Calu3 (cell line): ENCODE measurements at regions not wholly inside any gene's neighbourhood (a gene's known extent, or its start where the extent isn't known, plus 50 kb on each side); places are given as distances from the start of the nearest gene placed in this dataset.

Experiments
- BruUV-seq: library from RNA; stranded (reverse); fragments of 400-500 nt; replicated peaks from 2 replicates; lab custom pipeline; 2021; lab: Mats Ljungman, UMichigan
- CTCF ChIA-PET: fragments of 300-600 bp; sonication (Branson Sonifier 250); formaldehyde crosslinking; loops from one replicate; lab custom pipeline; 2022; ENCODE audit warnings: antibody characterized with exemption; lab: Charles Lee
- DNase-seq: peaks from one replicate; pipeline ENCODE4 v3.0.0; 2022
- H3K27ac Mint-ChIP-seq: one replicate; pipeline ENCODE4 v1.8.0; 2022; ENCODE audit warnings: mixed read lengths; ENCODE audit not compliant: unreplicated experiment
- H3K27me3 Mint-ChIP-seq: one replicate; pipeline ENCODE4 v1.8.0; 2022; ENCODE audit warnings: mixed read lengths; ENCODE audit not compliant: unreplicated experiment
- H3K36me3 Mint-ChIP-seq: one replicate; pipeline ENCODE4 v1.8.0; 2022; ENCODE audit warnings: mild to moderate bottlenecking, moderate library complexity, mixed read lengths; ENCODE audit not compliant: insufficient read depth, unreplicated experiment
- H3K4me1 Mint-ChIP-seq: one replicate; pipeline ENCODE4 v1.8.0; 2022; ENCODE audit warnings: mild to moderate bottlenecking, low read depth, mixed read lengths; ENCODE audit not compliant: unreplicated experiment
- H3K4me3 Mint-ChIP-seq: one replicate; pipeline ENCODE4 v1.8.0; 2022; ENCODE audit warnings: mild to moderate bottlenecking, low read depth, moderate library complexity, mixed read lengths; ENCODE audit not compliant: unreplicated experiment
- H3K9me3 Mint-ChIP-seq: one replicate; pipeline ENCODE4 v1.8.0; 2022; ENCODE audit warnings: low read depth, mixed read lengths; ENCODE audit not compliant: unreplicated experiment
- intact Hi-C: fragments of 100-400 bp; cut with micrococcal nuclease; formaldehyde crosslinking; loops from one replicate; pipeline ENCODE4 v1.10.0; 2022; ENCODE audit not compliant: unreplicated experiment
- TF ChIP-seq, protein P1 (sequence below): fragments of 200-600 bp; IDR thresholded peaks from one replicate; pipeline ENCODE4 v1.8.0; 2022; ENCODE audit warnings: antibody characterized with exemption; ENCODE audit not compliant: unreplicated experiment

DNA sequence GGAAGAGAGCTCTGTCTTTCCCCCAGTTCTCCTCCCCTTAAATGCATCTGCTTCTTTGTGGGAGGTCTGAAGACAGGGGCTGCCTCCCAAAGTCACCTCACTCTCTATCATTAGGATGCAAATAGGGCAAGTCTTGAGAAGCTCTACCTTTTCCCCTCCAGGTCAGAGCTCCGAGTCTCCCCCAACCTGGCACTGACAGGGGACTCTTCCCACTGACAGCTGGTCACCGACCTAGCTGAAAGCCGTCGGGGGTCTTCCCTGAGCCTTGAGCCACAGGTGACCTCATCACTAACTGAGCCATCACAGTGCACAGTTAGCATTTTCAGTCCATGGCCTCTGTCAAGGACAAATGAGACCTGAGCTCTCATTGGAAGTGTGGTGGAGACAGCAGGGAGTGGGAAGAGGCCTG is 386.7 kb downstream of the HACE1 start:
- TF ChIP-seq, protein P1, sequence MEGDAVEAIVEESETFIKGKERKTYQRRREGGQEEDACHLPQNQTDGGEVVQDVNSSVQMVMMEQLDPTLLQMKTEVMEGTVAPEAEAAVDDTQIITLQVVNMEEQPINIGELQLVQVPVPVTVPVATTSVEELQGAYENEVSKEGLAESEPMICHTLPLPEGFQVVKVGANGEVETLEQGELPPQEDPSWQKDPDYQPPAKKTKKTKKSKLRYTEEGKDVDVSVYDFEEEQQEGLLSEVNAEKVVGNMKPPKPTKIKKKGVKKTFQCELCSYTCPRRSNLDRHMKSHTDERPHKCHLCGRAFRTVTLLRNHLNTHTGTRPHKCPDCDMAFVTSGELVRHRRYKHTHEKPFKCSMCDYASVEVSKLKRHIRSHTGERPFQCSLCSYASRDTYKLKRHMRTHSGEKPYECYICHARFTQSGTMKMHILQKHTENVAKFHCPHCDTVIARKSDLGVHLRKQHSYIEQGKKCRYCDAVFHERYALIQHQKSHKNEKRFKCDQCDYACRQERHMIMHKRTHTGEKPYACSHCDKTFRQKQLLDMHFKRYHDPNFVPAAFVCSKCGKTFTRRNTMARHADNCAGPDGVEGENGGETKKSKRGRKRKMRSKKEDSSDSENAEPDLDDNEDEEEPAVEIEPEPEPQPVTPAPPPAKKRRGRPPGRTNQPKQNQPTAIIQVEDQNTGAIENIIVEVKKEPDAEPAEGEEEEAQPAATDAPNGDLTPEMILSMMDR = no peak
- H3K27me3 Mint-ChIP-seq = no peaks in the 10 kb centered on the region
- H3K4me1 Mint-ChIP-seq = no peaks in the 10 kb centered on the region
- no peaks in the 10 kb centered on the region for H3K9me3 Mint-ChIP-seq
- intact Hi-C loops = no loop called here
- CTCF ChIA-PET = no interaction called here
- H3K36me3 Mint-ChIP-seq = no peaks in the 10 kb centered on the region
- no peak overlapping the region for H3K4me3 Mint-ChIP-seq
- H3K27ac Mint-ChIP-seq = no peak overlapping the region
- BruUV-seq = no TSS peak
- no peak for DNase-seq

DNA sequence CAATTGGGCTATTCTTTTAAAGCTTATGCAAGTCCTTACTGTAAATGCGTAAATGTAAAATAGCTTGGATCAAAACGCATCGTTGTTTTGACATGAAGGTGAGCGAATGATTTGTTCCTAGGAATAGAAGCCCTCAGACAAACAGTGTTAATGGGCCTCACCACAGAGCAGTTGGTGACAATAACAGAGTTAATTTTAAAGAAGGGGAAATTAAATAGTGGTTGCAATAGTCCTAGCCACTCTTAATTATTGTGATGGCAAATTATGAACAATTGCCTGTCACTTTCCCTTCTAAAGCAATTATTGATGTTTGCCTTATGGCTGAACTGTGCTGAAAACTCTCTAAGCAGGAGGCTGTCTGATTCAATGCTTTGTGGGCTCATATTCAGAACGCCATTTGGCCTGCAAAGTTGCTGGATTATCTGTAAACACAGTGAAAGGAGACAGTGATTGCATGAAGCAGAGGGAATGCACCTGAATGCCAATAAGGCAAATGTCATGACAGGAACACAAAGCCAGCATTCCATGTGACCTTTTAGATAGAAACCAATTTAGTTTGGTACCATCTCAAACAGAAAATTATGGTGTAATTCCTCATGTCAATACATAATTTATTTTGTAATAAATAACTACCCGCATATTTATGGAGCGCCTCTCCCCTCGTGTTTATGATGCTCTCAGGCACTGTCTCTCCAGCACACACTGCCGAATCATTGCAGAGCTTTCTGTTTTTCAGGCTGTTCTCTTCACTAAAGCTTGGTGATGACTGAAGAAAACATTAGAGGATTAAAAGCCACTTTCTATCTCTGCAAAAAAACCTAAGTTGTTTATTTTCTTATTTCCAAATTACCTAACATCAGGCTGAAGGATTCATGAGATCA is 387.5 kb downstream of the HACE1 start:
- Mint-ChIP-seq H3K4me3 (no peak overlapping the region), H3K27ac (no peak overlapping the region), H3K36me3 (no peaks in the 10 kb centered on the region), H3K4me1 (no peaks in the 10 kb centered on the region), H3K27me3 (no peaks in the 10 kb centered on the region), H3K9me3 (no peaks in the 10 kb centered on the region)
- TF ChIP-seq, protein P1 = no peak
- DNase-seq = no peak
- intact Hi-C loops = no loop called here
- no TSS peak for BruUV-seq
- CTCF ChIA-PET = no interaction called here

DNA sequence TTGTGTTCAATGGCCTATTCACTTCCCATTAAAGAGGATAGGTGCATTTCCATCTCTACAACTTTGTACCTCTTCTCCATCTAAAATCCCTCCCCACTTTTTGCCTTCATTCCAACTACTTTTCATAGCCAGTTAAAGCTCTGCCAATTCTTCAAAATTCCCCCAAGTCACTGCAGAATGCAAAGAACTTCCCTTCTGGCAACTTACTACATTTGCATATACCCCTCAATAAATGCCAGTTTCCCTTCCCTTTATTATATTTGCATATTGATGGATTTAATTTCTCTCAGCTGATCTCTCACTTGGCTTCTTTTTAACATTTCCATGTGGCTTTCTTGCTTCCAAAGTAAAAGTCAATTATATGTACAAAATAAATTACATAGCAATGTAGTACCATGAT is 393.4 kb downstream of the HACE1 start:
- BruUV-seq = no TSS peak
- CTCF ChIA-PET = no interaction called here
- intact Hi-C loops = no loop called here

DNA sequence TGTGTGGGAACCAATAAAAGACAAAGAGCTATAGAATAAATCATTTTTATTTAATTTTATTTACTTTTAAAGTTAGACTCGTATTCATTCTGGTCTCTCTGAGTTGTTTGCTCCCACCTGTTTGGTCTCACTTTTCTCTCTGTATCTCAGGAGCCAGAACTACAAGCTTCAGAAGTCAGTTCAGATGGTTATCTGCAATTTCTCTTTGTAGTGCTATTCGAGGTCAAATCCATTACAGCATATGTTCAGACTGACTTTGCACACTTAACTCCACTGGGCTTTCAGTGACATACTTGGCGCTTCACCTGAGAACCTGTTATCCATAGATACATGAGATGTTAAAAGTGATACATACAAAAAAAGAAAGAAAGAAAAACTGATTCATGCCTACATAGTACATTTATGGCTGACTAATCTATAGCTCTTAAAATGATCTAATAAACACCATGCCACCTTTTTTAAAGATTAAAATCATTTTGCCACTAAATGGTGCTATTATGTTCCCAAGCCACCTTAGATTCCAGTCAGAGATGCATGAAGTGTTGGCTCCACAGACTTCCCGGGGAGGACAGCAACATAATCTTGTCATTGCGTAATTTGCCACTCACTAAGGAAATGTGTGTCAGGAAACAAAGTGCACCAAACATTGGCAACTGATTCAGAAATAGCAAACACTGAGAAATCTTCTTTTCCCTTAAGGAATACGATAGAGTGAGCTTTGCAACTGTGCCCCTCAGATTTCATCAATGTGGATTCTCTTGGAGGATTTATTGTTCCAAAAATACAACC is 396.7 kb downstream of the HACE1 start:
- Mint-ChIP-seq H3K27ac (no peak overlapping the region), H3K27me3 (no peaks in the 10 kb centered on the region), H3K4me1 (no peaks in the 10 kb centered on the region), H3K9me3 (no peaks in the 10 kb centered on the region), H3K36me3 (no peaks in the 10 kb centered on the region), H3K4me3 (no peak overlapping the region)
- intact Hi-C loops = no loop called here
- CTCF ChIA-PET = no interaction called here
- no peak for DNase-seq
- TF ChIP-seq, protein P1 = no peak
- BruUV-seq = no TSS peak

More for the DNA sequence above, 393.4 kb downstream of the HACE1 start:
- Mint-ChIP-seq H3K36me3 (no peaks in the 10 kb centered on the region), H3K27ac (no peak overlapping the region), H3K4me3 (no peak overlapping the region), H3K27me3 (no peaks in the 10 kb centered on the region), H3K9me3 (no peaks in the 10 kb centered on the region), H3K4me1 (no peaks in the 10 kb centered on the region)
- TF ChIP-seq, protein P1 = no peak
- DNase-seq = no peak
